Activated CD4-positive, alpha-beta T cell treated with anti-CD3 and anti-CD28 coated beads, Interleukin-2, amount 10 ng/mL, durations not matched to agents 7 days and 5 days (primary cell): ENCODE measurements at regions not wholly inside any gene's neighbourhood (a gene's known extent, or its start where the extent isn't known, plus 50 kb on each side); places are given as distances from the start of the nearest gene placed in this dataset.

Experiments
- CTCF ChIA-PET: fragments of 350-600 bp; sonication (Branson Sonifier 250); formaldehyde crosslinking; loops from one replicate; lab custom pipeline; 2021; ENCODE audit warnings: antibody characterized with exemption; lab: Charles Lee
- POLR2A ChIA-PET: fragments of 350-600 bp; sonication (Branson Sonifier 250); formaldehyde crosslinking; loops from one replicate; lab custom pipeline; 2021; ENCODE audit warnings: antibody characterized with exemption; lab: Charles Lee
- DNase-seq: peaks from one replicate; pipeline ENCODE4 v3.0.0-alpha.2; 2020
- H3K27ac Mint-ChIP-seq: one replicate; pipeline ENCODE4 v1.8.0; 2021; ENCODE audit warnings: mild to moderate bottlenecking, moderate library complexity, mixed read lengths
- H3K27me3 Mint-ChIP-seq: one replicate; pipeline ENCODE4 v1.8.0; 2021; ENCODE audit warnings: mixed read lengths
- H3K36me3 Mint-ChIP-seq: one replicate; pipeline ENCODE4 v1.8.0; 2021; ENCODE audit warnings: low read depth, mixed read lengths
- H3K4me1 Mint-ChIP-seq: one replicate; pipeline ENCODE4 v1.8.0; 2021; ENCODE audit warnings: mixed read lengths
- H3K4me3 Mint-ChIP-seq: one replicate; pipeline ENCODE4 v1.8.0; 2021; ENCODE audit warnings: mild to moderate bottlenecking, moderate library complexity, mixed read lengths
- H3K9me3 Mint-ChIP-seq: one replicate; pipeline ENCODE4 v1.8.0; 2021; ENCODE audit warnings: mixed read lengths

DNA sequence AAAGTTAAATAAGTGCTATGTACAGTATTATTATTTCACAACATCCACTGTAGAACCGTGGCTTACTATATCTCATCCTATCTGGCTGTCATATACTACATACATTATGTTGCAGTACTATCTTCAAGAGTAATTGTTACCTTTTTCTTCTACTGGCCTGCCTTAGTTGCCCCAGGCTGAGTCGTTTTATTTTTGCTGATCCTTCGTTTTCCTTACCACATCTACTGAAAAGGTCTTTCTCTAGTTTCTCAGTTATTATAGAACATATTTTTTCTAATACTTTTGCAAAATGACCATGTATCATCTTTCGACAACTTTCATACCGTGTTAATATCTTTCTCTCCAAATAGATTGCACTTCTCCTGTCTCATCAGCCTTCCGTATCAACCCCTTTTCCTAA, 523.1 kb downstream of the SOX5 start:
- Mint-ChIP-seq H3K9me3 (peaks cover 3% of the 10 kb centered on the region), H3K27me3 (no peaks in the 10 kb centered on the region), H3K4me1 (no peaks in the 10 kb centered on the region), H3K27ac (no peak overlapping the region), H3K36me3 (no peaks in the 10 kb centered on the region), H3K4me3 (no peak overlapping the region)
- DNase-seq = no peak
- ChIA-PET POLR2A (no interaction called here), CTCF (no interaction called here)

DNA sequence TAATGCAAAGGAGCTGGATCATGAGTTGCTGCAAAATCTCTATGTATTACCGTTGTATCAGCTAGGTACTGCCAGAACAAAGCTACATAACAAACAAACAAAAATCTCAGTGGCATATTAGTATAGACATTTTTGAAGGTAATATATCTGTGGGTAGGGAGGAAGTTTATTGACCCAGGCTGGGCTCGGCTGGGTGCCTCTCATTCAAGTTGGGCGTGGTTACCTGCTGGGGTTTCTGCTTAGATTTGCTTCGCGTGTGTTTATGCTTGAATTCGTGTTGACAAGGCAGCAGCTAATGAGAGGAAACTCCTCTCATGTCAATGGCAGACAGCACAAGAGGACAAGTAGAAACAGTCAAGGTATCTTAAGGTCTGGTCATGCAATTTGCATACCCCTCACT, 520.7 kb downstream of the SOX5 start:
- H3K27me3 Mint-ChIP-seq = no peaks in the 10 kb centered on the region
- H3K4me1 Mint-ChIP-seq = no peaks in the 10 kb centered on the region
- POLR2A ChIA-PET = no interaction called here
- H3K27ac Mint-ChIP-seq = no peak overlapping the region
- peaks cover 3% of the 10 kb centered on the region for H3K9me3 Mint-ChIP-seq
- H3K4me3 Mint-ChIP-seq = no peak overlapping the region
- DNase-seq = no peak
- CTCF ChIA-PET = no interaction called here
- H3K36me3 Mint-ChIP-seq = no peaks in the 10 kb centered on the region

DNA sequence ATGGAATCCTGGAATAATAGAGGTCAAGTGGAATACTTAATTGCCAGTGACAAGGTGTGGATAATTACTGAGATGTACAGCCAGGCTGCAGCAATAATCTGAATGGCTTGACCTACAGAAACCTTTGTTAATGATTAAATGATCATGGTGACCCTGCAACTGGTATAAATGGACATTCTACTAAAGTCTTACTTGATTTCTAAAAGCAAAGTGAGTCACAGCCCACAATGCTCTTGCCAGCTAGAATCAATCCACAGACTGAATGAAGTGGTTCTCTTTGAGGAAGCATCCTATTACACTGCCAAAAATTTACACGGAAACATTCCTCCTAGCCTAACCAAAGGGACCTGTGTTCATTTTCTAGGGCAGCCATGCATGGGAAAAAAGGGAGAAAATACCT, 518.5 kb downstream of the SOX5 start:
- no peaks in the 10 kb centered on the region for H3K27me3 Mint-ChIP-seq
- CTCF ChIA-PET = no interaction called here
- no peaks in the 10 kb centered on the region for H3K36me3 Mint-ChIP-seq
- no peak overlapping the region for H3K27ac Mint-ChIP-seq
- no peaks in the 10 kb centered on the region for H3K4me1 Mint-ChIP-seq
- POLR2A ChIA-PET = no interaction called here
- H3K4me3 Mint-ChIP-seq = no peak overlapping the region
- peaks cover 7% of the 10 kb centered on the region for H3K9me3 Mint-ChIP-seq
- no peak for DNase-seq

DNA sequence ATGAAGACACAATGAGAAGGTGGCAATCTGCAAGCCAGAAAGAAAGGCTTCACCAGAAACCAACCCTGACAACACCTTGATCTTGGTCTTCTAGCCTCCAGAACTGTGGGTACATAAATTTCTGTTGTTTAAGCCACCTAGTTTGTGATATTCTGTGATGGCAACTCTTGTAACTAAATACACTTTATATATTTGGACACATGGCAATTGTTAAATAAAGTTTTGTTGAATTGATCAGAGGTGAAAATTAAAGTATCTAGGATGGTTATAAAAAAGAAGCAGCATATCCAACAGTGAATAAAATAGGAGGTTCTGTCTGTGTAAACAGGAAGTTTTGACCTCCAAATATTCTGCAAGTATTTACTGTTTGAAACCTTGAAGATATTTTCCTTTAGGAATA, 516.3 kb downstream of the SOX5 start:
- no peaks in the 10 kb centered on the region for H3K36me3 Mint-ChIP-seq
- no peak for DNase-seq
- no peak overlapping the region for H3K4me3 Mint-ChIP-seq
- H3K4me1 Mint-ChIP-seq = no peaks in the 10 kb centered on the region
- H3K27me3 Mint-ChIP-seq = no peaks in the 10 kb centered on the region
- ChIA-PET POLR2A (no interaction called here), CTCF (no interaction called here)
- no peak overlapping the region for H3K27ac Mint-ChIP-seq
- peaks cover 7% of the 10 kb centered on the region for H3K9me3 Mint-ChIP-seq

DNA sequence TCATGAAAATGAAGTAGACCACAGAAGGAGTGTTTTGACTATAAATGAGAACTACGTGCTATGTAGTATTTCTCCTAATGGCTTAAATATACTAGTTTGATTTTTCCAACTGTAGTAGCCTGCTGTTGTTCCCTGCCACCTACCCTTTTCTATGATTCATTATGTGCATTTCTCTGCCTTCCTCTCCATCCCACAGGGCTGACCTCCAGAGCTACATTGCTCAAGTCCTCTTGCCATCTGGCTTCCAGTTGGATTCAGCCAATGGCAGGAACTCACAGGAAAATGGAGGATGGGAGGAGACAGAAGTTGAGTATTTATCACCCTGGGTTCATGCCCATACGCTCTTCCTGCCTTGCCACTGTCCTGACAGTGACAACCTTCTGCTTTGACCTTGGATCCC, 515.3 kb downstream of the SOX5 start:
- H3K4me3 Mint-ChIP-seq = no peak overlapping the region
- H3K27ac Mint-ChIP-seq = no peak overlapping the region
- POLR2A ChIA-PET = no interaction called here
- H3K27me3 Mint-ChIP-seq = no peaks in the 10 kb centered on the region
- H3K36me3 Mint-ChIP-seq = no peaks in the 10 kb centered on the region
- H3K9me3 Mint-ChIP-seq = peaks cover 7% of the 10 kb centered on the region
- CTCF ChIA-PET = no interaction called here
- no peaks in the 10 kb centered on the region for H3K4me1 Mint-ChIP-seq
- no peak for DNase-seq

DNA sequence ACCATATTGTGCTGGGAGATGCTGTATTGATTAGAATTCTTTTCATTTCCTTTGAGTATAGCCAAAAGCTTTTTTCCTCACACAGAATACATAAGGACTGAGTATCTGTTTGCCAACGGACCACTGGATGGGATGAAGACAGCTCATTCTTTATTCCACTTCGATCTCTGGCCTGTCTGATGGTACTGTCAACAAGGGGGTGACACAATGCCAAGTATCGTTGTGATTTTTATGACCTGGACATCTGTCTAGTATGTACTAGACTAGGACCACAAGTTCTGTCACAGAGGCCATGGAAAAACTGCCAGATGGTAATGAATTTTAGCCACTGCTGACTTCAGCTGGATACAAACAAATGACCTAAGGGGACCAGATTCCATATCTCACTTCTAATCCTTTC, 502.7 kb downstream of the SOX5 start:
- ChIA-PET POLR2A (no interaction called here), CTCF (no interaction called here)
- no peak overlapping the region for H3K4me3 Mint-ChIP-seq
- DNase-seq = no peak
- H3K9me3 Mint-ChIP-seq = peaks cover 9% of the 10 kb centered on the region
- H3K36me3 Mint-ChIP-seq = no peaks in the 10 kb centered on the region
- no peaks in the 10 kb centered on the region for H3K4me1 Mint-ChIP-seq
- no peaks in the 10 kb centered on the region for H3K27me3 Mint-ChIP-seq
- H3K27ac Mint-ChIP-seq = no peak overlapping the region

DNA sequence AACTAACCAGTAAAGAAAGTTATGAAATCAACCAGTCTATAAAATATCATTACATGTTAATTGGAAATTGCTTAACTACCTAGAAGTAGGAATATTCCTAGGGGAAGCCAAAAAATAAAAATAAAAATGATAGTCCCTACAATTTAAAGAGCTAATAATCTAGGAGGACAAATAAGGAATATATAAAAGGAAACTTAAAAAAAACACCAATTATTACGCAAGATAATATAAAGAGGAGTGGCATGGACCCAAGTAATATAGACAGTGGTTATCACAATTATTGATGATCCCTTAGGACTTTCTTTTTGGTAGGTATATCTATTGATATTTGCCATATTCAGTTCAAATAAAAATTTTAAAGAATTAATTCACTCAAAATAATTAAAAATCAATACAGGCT, 498.7 kb downstream of the SOX5 start:
- Mint-ChIP-seq H3K27ac (no peak overlapping the region), H3K36me3 (no peaks in the 10 kb centered on the region), H3K27me3 (no peaks in the 10 kb centered on the region), H3K9me3 (peaks cover 15% of the 10 kb centered on the region), H3K4me3 (no peak overlapping the region), H3K4me1 (no peaks in the 10 kb centered on the region)
- CTCF ChIA-PET = interaction anchor here (0.7 kb wide), 1 partner anchor 1768 kb away, joined by 3 read pairs; no protein-coding TSS in a partner anchor
- no peak for DNase-seq
- POLR2A ChIA-PET = no interaction called here

DNA sequence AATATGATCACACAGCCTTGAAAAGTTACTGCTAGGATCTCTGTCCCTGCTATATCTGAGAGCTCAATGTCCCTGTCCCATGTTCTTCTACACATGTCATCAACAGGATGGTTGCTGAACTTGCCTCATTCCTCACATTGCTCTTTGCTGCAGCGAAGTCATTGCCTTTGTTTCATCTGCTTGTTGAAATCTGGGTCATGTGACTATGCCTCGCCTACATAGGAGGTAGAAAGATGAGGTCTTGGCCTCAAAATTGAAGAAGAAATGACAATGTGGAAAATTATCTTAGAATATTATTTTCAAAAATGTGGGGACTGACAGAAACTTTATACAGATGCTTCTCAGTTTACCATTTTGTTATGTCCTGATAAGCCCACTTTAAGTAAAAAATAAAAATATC, 494.2 kb downstream of the SOX5 start:
- Mint-ChIP-seq H3K9me3 (peaks cover 7% of the 10 kb centered on the region), H3K27me3 (no peaks in the 10 kb centered on the region), H3K4me1 (no peaks in the 10 kb centered on the region), H3K36me3 (no peaks in the 10 kb centered on the region), H3K4me3 (no peak overlapping the region), H3K27ac (no peak overlapping the region)
- CTCF ChIA-PET = no interaction called here
- no peak for DNase-seq
- POLR2A ChIA-PET = no interaction called here

DNA sequence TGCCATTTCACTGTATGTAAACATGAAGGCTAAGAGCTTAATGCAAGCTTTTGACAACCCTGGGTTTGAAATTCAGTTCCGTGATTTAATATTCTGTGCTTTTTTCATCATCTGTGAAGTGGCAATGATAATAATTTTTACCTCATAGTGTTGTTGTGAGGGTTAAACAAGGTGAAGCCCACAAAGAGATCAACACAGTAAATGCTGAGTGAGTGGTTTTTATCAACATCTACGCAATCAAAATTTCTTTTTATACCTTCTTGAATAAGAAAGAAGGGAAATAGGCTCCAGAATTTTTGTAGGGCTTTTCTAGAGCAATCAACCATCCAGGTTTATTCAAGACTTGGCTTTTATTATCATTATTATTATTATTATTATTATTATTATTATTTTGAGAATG, 490.8 kb downstream of the SOX5 start:
- ChIA-PET POLR2A (no interaction called here), CTCF (no interaction called here)
- Mint-ChIP-seq H3K27me3 (no peaks in the 10 kb centered on the region), H3K9me3 (peaks cover 5% of the 10 kb centered on the region), H3K4me1 (no peaks in the 10 kb centered on the region), H3K36me3 (no peaks in the 10 kb centered on the region), H3K4me3 (no peak overlapping the region), H3K27ac (no peak overlapping the region)
- DNase-seq = no peak

DNA sequence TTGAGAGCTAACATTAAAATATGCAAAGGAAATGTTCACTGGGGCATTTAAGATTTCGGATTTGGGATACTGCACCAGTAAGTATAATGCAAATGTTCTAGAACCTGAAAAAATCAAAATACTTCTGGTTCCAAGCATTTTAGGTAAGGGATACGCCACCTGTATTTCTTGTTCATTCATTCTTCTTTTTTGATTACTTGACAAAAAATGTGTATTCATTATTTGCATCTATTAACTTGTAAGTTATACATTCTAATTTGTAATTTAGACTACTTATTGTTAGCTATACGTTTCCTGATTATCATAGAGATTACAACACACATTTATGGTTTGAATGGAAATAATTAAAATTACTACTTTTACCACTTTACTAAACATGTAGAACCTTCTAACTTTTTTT, 486.9 kb downstream of the SOX5 start:
- H3K4me3 Mint-ChIP-seq = no peak overlapping the region
- no peaks in the 10 kb centered on the region for H3K27me3 Mint-ChIP-seq
- no peak overlapping the region for H3K27ac Mint-ChIP-seq
- DNase-seq = no peak
- H3K9me3 Mint-ChIP-seq = peaks cover 19% of the 10 kb centered on the region
- ChIA-PET CTCF (no interaction called here), POLR2A (no interaction called here)
- no peaks in the 10 kb centered on the region for H3K4me1 Mint-ChIP-seq
- H3K36me3 Mint-ChIP-seq = no peaks in the 10 kb centered on the region

DNA sequence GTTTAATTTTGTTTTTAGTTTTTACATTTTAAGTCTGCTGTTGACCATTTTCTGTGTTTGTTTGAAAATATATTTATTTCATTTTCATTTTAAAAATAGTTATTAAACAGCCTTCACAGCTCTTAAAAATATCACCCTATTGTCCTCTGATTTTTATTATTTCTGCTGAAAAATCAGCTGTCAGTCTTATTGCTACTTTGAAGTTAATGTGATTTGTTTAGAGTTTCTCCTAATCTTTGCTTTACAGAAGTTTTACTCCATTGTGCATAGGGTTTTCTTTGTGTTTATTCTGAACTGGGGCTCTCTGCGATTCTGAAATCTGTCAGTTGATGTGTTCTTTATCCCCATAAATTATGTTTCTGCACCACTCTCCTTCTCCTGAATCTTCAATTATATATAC, 486.3 kb downstream of the SOX5 start:
- no peak for DNase-seq
- CTCF ChIA-PET = no interaction called here
- Mint-ChIP-seq H3K36me3 (no peaks in the 10 kb centered on the region), H3K4me3 (no peak overlapping the region), H3K27me3 (no peaks in the 10 kb centered on the region), H3K27ac (no peak overlapping the region), H3K9me3 (peaks cover 19% of the 10 kb centered on the region), H3K4me1 (no peaks in the 10 kb centered on the region)
- POLR2A ChIA-PET = no interaction called here

DNA sequence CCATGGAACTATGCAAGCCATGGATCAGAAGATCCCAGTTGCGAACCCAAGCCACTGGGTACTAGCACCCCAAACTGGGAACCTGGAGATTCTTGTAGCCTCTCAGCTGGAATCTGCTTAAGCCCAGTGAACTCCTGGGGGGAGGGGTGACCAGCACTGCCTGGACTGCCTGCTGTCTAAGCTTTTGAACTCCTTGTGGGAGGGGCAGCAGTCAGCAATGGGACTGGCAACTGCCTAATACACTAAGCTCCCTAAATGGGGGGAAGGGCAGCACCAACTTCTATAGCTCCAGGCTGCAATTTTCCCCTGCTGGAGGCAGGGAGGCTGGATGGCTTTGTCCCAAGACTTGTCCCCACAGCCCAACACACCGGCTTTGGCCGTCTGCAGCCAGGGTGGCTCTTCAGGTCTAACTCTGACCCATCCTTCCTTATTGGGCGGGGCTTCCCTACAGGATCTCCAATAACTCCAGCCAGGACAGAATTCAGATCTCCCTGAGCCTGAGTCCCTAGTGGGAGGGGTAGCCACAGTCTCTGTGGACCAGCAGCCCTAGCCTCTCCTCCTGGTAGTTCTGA, 485.1 kb downstream of the SOX5 start:
- H3K9me3 Mint-ChIP-seq = peaks cover 22% of the 10 kb centered on the region
- H3K27me3 Mint-ChIP-seq = no peaks in the 10 kb centered on the region
- ChIA-PET CTCF (no interaction called here), POLR2A (no interaction called here)
- no peaks in the 10 kb centered on the region for H3K4me1 Mint-ChIP-seq
- no peak overlapping the region for H3K4me3 Mint-ChIP-seq
- DNase-seq = no peak
- no peaks in the 10 kb centered on the region for H3K36me3 Mint-ChIP-seq
- H3K27ac Mint-ChIP-seq = no peak overlapping the region

DNA sequence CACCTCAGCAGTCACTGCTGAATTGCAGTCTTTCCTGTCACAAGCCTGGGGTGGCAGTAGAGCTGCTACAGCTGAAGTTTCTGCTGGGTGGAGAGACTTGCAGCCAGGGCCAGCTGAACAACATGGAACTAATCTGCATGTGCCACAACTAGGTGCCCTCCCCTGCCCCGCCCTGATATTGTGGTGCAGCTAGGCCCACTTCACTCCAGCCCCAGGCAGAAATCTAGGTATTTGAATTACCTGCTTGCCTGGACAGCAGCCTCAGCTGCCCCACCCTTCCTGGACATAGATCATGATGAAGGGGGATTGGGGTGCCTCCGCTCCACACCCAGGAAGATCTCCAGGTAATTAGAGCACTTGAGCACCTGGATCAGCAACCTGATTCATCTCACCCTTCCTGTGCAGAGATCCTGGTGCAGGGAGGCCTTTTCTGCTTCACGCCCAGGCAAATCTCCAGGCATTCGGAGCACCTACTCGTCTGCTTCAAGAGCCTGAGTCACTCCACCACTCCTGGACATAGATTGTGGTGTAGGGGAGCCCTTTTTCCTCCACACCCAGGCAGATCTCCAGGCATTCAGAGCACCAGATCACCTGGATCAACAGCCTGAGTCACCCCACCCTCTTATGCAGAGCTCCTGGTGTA, 477.0 kb downstream of the SOX5 start:
- Mint-ChIP-seq H3K27ac (no peak overlapping the region), H3K36me3 (peaks cover 1% of the 10 kb centered on the region), H3K4me3 (no peak overlapping the region), H3K27me3 (no peaks in the 10 kb centered on the region), H3K4me1 (no peaks in the 10 kb centered on the region), H3K9me3 (peaks cover 8% of the 10 kb centered on the region)
- ChIA-PET CTCF (no interaction called here), POLR2A (no interaction called here)
- no peak for DNase-seq

DNA sequence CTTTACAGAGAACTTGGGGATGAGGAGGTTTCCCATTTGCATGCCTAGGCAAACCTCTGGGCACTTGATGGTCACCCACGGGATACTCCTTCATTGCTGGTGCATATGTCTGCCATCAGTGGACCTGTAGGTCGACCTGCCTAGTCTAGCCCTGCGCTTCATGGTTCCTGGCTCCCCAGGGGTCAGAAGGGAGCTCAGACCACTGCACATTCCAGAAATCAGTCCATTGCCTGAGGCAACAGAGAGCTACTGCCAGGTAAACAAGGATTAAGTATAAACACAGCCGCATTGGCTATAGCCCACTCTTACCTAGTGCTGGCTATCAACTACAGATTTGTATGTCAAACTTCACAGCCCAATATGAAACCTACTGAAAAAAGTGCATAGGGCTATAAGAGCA, 476.4 kb downstream of the SOX5 start:
- Mint-ChIP-seq H3K4me1 (no peaks in the 10 kb centered on the region), H3K27me3 (no peaks in the 10 kb centered on the region), H3K9me3 (peaks cover 8% of the 10 kb centered on the region), H3K36me3 (peaks cover 1% of the 10 kb centered on the region), H3K4me3 (no peak overlapping the region), H3K27ac (no peak overlapping the region)
- no peak for DNase-seq
- CTCF ChIA-PET = no interaction called here
- POLR2A ChIA-PET = no interaction called here
